Tibial nerve (tissue), 4 donors: ENCODE measurements at regions not wholly inside any gene's neighbourhood (a gene's known extent, or its start where the extent isn't known, plus 50 kb on each side); places are given as distances from the start of the nearest gene placed in this dataset.

ENCODE experiments used
- DNase-seq, 2 donors: peaks; one replicate each; pipeline ENCODE4 v3.0.0-alpha.2; 2019; ENCODE audit warnings: low spot score in 2 of 2
- H3K27ac ChIP-seq, 4 donors: fragments of 200-600 bp; sonication (generic) in 3 of 4; one replicate each; pipeline ENCODE4 v1.5.1; 2017 to 2019; ENCODE audit warnings: mild to moderate bottlenecking in 1 of 4
- H3K27me3 ChIP-seq, 2 donors: fragments of 200-600 bp; sonication (generic) in 1 of 2; one replicate each; pipeline versions ENCODE4 v1.5.1 to v1.6.0; 2017 to 2019
- H3K36me3 ChIP-seq, 3 donors: fragments of 200-600 bp; sonication (generic); one replicate each; pipeline ENCODE4 v1.5.1; 2018 to 2019
- H3K4me1 ChIP-seq, 4 donors: fragments of 200-600 bp; sonication (generic) in 3 of 4; one replicate each; pipeline ENCODE4 v1.5.1; 2017 to 2019
- H3K4me3 ChIP-seq, 4 donors: fragments of 200-600 bp; sonication (generic) in 3 of 4; one replicate each; pipeline ENCODE4 v1.5.1; 2017 to 2019; ENCODE audit warnings: mild to moderate bottlenecking in 1 of 4, moderate library complexity in 1 of 4
- H3K9me3 ChIP-seq, 4 donors: fragments of 200-600 bp; sonication (generic) in 3 of 4; one replicate each; pipeline ENCODE4 v1.5.1; 2017 to 2019
- EP300 ChIP-seq, 2 donors: sonication (generic); formaldehyde crosslinking; IDR thresholded peaks; one replicate each; pipeline ENCODE4 v1.6.1; 2017; ENCODE audit warnings: antibody characterized with exemption in 2 of 2, mild to moderate bottlenecking in 1 of 2
- POLR2A ChIP-seq, 2 donors: fragments of 450-650 bp; IDR thresholded peaks; one replicate each; pipeline ENCODE4 v1.6.1; 2017; ENCODE audit warnings: antibody characterized with exemption in 2 of 2, mild to moderate bottlenecking in 2 of 2, moderate library complexity in 2 of 2
- WGBS, 2 donors: methylation state at CpG; one replicate each; pipeline ENCODE4 v1.1.5; 2018; 5-methylcytosine and 5-hydroxymethylcytosine counted together
- TF ChIP-seq, protein P1 (sequence below), 5 experiments: fragments of 200-600 bp in 3 of 5; fragments of 450-650 bp in 2 of 5; sonication (generic) in 3 of 5; IDR thresholded peaks; one replicate each; pipeline ENCODE4 v1.5.1; 2016 to 2019; ENCODE audit warnings: antibody characterized with exemption in 5 of 5, mild to moderate bottlenecking in 3 of 5, moderate library complexity in 2 of 5

DNA sequence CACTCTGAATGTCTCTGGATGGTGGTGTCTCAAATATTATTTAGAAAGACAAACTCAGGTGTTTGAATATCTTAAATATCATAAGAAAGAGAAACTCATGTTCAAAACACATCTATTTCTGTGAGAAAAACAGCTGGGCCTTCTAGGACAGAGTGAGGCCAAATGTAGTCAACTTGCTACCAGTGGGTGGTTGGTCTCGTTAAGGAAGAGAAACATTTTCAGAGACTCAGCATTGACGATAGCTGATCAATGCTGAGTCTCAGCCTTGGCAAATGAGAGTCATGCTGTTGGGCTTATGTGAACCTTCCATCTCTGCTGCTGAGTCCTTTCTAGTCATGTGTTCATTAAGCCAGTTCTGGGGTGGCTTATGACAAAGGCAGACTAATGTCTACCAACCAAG is 418.0 kb downstream of the CETN3 start:
- no peak for DNase-seq
- WGBS, 2 donors = 96% methylated on average over 2 of the region's 2 CpGs
- no peaks in the 10 kb centered on the region for H3K27me3 ChIP-seq
- no peak for TF ChIP-seq EP300 (IDR thresholded peaks at IDR 0.05)
- TF ChIP-seq, protein P1, sequence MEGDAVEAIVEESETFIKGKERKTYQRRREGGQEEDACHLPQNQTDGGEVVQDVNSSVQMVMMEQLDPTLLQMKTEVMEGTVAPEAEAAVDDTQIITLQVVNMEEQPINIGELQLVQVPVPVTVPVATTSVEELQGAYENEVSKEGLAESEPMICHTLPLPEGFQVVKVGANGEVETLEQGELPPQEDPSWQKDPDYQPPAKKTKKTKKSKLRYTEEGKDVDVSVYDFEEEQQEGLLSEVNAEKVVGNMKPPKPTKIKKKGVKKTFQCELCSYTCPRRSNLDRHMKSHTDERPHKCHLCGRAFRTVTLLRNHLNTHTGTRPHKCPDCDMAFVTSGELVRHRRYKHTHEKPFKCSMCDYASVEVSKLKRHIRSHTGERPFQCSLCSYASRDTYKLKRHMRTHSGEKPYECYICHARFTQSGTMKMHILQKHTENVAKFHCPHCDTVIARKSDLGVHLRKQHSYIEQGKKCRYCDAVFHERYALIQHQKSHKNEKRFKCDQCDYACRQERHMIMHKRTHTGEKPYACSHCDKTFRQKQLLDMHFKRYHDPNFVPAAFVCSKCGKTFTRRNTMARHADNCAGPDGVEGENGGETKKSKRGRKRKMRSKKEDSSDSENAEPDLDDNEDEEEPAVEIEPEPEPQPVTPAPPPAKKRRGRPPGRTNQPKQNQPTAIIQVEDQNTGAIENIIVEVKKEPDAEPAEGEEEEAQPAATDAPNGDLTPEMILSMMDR (IDR thresholded peaks at IDR 0.05) = no peak
- TF ChIP-seq POLR2A (IDR thresholded peaks at IDR 0.05) = no peak
- no peaks in the 10 kb centered on the region for H3K9me3 ChIP-seq
- peaks cover 0 to 20% (median 2%) of the 10 kb centered on the region in 4 donors for H3K4me1 ChIP-seq
- H3K36me3 ChIP-seq = no peaks in the 10 kb centered on the region
- no peak overlapping the region for H3K27ac ChIP-seq
- H3K4me3 ChIP-seq = no peak overlapping the region

- no peak for DNase-seq
- H3K4me1 ChIP-seq = peaks cover 0 to 20% (median 2%) of the 10 kb centered on the region in 4 donors
- H3K27me3 ChIP-seq = no peaks in the 10 kb centered on the region
- no peaks in the 10 kb centered on the region for H3K36me3 ChIP-seq
- H3K4me3 ChIP-seq = no peak overlapping the region
- peak overlapping the region in 2 of 4 donors; percentile 9 to 12 for H3K27ac ChIP-seq
- H3K9me3 ChIP-seq = no peaks in the 10 kb centered on the region
- no peak for TF ChIP-seq EP300 (IDR thresholded peaks at IDR 0.05)
- TF ChIP-seq POLR2A (IDR thresholded peaks at IDR 0.05) = no peak
- TF ChIP-seq, protein P1 (IDR thresholded peaks at IDR 0.05) = no peak
These were observed 419.8 kb downstream of the CETN3 start for GRCh38 chr5:89989776-89990175.

DNA sequence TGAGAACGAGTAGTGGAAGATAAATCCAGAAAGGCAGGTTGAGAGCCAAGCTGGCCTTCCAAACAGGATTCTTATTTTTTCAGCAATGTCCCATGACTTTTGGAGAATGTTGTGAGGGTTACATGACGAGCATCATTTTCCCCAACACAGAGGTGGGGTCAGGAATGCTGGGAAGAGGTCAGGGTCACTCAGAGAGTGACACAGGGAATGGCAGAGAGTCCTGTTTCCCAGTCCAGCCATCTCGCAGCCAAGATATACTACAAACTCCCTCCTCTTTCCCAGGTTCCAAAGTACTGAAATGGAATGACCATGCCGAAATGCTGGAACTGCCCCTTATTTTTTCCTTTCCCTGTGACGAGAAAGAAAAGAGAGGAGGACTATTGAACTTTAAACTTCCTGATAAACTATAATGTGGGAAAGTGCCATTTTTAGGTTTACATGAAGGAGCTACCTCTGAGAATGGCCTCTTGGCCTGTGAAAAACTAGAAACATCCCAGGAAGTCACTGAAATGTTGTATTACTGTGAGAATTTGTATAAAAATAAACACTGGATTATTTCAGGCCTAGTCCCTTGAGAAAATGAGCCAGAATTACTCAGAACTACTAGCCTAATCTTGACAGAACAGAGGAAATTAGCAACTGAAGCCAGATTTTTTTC is 420.4 kb downstream of the CETN3 start:
- Histone ChIP-seq H3K4me1 (peaks cover 0 to 20% (median 2%) of the 10 kb centered on the region in 4 donors), H3K9me3 (no peaks in the 10 kb centered on the region), H3K4me3 (no peak overlapping the region), H3K27me3 (no peaks in the 10 kb centered on the region), H3K36me3 (no peaks in the 10 kb centered on the region), H3K27ac (peak overlapping the region in 2 of 4 donors; percentile 38 to 41)
- 48 to 53% methylated on average over 5 of the region's 5 CpGs for WGBS, 2 donors
- TF ChIP-seq, protein P1 (IDR thresholded peaks at IDR 0.05) = no peak
- TF ChIP-seq EP300 (IDR thresholded peaks at IDR 0.05) = peak in 1 of 2 donors; percentile 5
- DNase-seq = no peak

- H3K27ac ChIP-seq = peak overlapping the region in 2 of 4 donors; percentile 38 to 41
- no peak for TF ChIP-seq POLR2A (IDR thresholded peaks at IDR 0.05)
- TF ChIP-seq, protein P1 (IDR thresholded peaks at IDR 0.05) = no peak
- TF ChIP-seq EP300 (IDR thresholded peaks at IDR 0.05) = no peak
- DNase-seq = no peak
- H3K4me3 ChIP-seq = no peak overlapping the region
- H3K4me1 ChIP-seq = peaks cover 0 to 20% (median 2%) of the 10 kb centered on the region in 4 donors
- H3K36me3 ChIP-seq = no peaks in the 10 kb centered on the region
- WGBS, 2 donors = 64 to 67% methylated on average over 5 of the region's 5 CpGs
- H3K9me3 ChIP-seq = no peaks in the 10 kb centered on the region
- H3K27me3 ChIP-seq = no peaks in the 10 kb centered on the region
These were observed 421.3 kb downstream of the CETN3 start for GRCh38 chr5:89988129-89988810.

GRCh38 chr5:89983216-89983615 is 426.3 kb downstream of the CETN3 start:
- no peak for DNase-seq
- Histone ChIP-seq H3K27ac (no peak overlapping the region), H3K27me3 (no peaks in the 10 kb centered on the region), H3K4me3 (no peak overlapping the region), H3K9me3 (no peaks in the 10 kb centered on the region), H3K4me1 (peaks cover 0 to 6% (median 0%) of the 10 kb centered on the region in 4 donors), H3K36me3 (no peaks in the 10 kb centered on the region)
- TF ChIP-seq, protein P1 (IDR thresholded peaks at IDR 0.05) = no peak
- TF ChIP-seq EP300 (IDR thresholded peaks at IDR 0.05) (no peak), POLR2A (IDR thresholded peaks at IDR 0.05) (no peak)
- 52 to 69% methylated on average over 5 of the region's 5 CpGs for WGBS, 2 donors
